H1 (cell line): ENCODE measurements at regions not wholly inside any gene's neighbourhood (a gene's known extent, or its start where the extent isn't known, plus 50 kb on each side); places are given as distances from the start of the nearest gene placed in this dataset.

ENCODE experiments used
- CTCF ChIA-PET: fragments of 300-600 bp; sonication (Branson Sonifier 250); formaldehyde crosslinking; loops from one replicate; lab custom pipeline; 2021; ENCODE audit not compliant: partially characterized antibody; lab: Charles Lee
- POLR2A ChIA-PET: fragments of 300-600 bp; sonication (Branson Sonifier 250); formaldehyde crosslinking; loops from one replicate; lab custom pipeline; 2021; ENCODE audit warnings: inconsistent platforms; ENCODE audit not compliant: partially characterized antibody; lab: Charles Lee
- DNase-seq, 2 experiments: peaks; one replicate each; pipeline versions ENCODE4 v3.0.0 to v3.0.0-alpha.2; 2010 to 2022; ENCODE audit warnings: low spot score in 2 of 2, low read depth in 1 of 2, mixed read lengths in 1 of 2
- FAIRE-seq: peaks from 2 replicates; lab custom pipeline; 2011; peaks lifted over from hg19 to GRCh38; lab: Jason Lieb, UNC
- H2AFZ ChIP-seq: 2 replicates; pipeline ENCODE4 v1.8.1; 2012; ENCODE audit warnings: low read length, inconsistent platforms
- H2AK5ac ChIP-seq: 2 replicates; pipeline ENCODE4 v1.6.1; 2013; ENCODE audit warnings: low read depth, low read length
- H2BK120ac ChIP-seq: replicated peaks from 2 replicates; pipeline ENCODE3; 2013; ENCODE audit warnings: low read depth, low read length, inconsistent platforms
- H2BK12ac ChIP-seq: 2 replicates; pipeline ENCODE4 v1.6.1; 2013; ENCODE audit warnings: low read depth, low read length
- H2BK15ac ChIP-seq: 2 replicates; pipeline ENCODE4 v1.6.1; 2013; ENCODE audit warnings: low read length
- H2BK20ac ChIP-seq: 2 replicates; pipeline ENCODE4 v1.6.1; 2013; ENCODE audit warnings: low read length
- H2BK5ac ChIP-seq: 2 replicates; pipeline ENCODE4 v1.6.1; 2013; ENCODE audit warnings: low read depth, low read length
- H3K14ac ChIP-seq: 2 replicates; pipeline ENCODE4 v1.6.1; 2013; ENCODE audit warnings: inconsistent platforms; ENCODE audit not compliant: insufficient read length
- H3K18ac ChIP-seq: 2 replicates; pipeline ENCODE4 v1.6.1; 2013; ENCODE audit warnings: low read length; ENCODE audit errors: extremely low read depth
- H3K23ac ChIP-seq: 2 replicates; pipeline ENCODE4 v1.6.1; 2013; ENCODE audit warnings: inconsistent platforms; ENCODE audit not compliant: insufficient read length
- H3K23me2 ChIP-seq: 2 replicates; pipeline ENCODE4 v1.6.1; 2013; ENCODE audit warnings: low read depth, low read length
- H3K27ac ChIP-seq: 2 replicates; pipeline ENCODE4 v1.6.1; 2011; ENCODE audit warnings: low read depth, low read length, inconsistent platforms
- H3K27me3 ChIP-seq, 4 experiments: replicated peaks in 1 of 4; 1 replicate in 1 of 4; 2 replicates in 3 of 4; pipeline versions ENCODE4 v1.6.1 to v1.8.1; 2011 to 2013; ENCODE audit warnings: low read length in 3 of 4, mild to moderate bottlenecking in 3 of 4, inconsistent platforms in 2 of 4, mixed read lengths in 2 of 4, moderate library complexity in 1 of 4; ENCODE audit not compliant: control insufficient read depth in 3 of 4, insufficient read depth in 3 of 4; ENCODE audit errors: extremely low read depth in 1 of 4
- H3K36me3 ChIP-seq, 4 experiments: 2 replicates each; pipeline versions ENCODE4 v1.6.1 to v1.8.1; 2011 to 2013; ENCODE audit warnings: mild to moderate bottlenecking in 4 of 4, low read length in 3 of 4, moderate library complexity in 2 of 4, control low read depth in 1 of 4, inconsistent platforms in 1 of 4; ENCODE audit not compliant: insufficient read depth in 4 of 4, control insufficient read depth in 2 of 4
- H3K4ac ChIP-seq: replicated peaks from 2 replicates; pipeline ENCODE3; 2013; ENCODE audit warnings: low read length, low read depth, mixed read lengths, inconsistent platforms; ENCODE audit not compliant: insufficient read length
- H3K4me1 ChIP-seq, 4 experiments: replicated peaks in 1 of 4; 1 replicate in 1 of 4; 2 replicates in 3 of 4; pipeline versions ENCODE4 v1.6.1 to v1.8.1; 2011 to 2013; ENCODE audit warnings: low read length in 3 of 4, inconsistent platforms in 2 of 4, mixed read lengths in 1 of 4; ENCODE audit not compliant: insufficient read depth in 4 of 4, control insufficient read depth in 3 of 4
- H3K4me2 ChIP-seq, 2 experiments: 2 replicates each; pipeline versions ENCODE4 v1.6.1 to v1.8.1; 2011 to 2013; ENCODE audit warnings: low read depth in 2 of 2, low read length in 2 of 2, control low read depth in 1 of 2, inconsistent platforms in 1 of 2, mild to moderate bottlenecking in 1 of 2; ENCODE audit not compliant: insufficient read depth in 1 of 2
- H3K4me3 ChIP-seq, 4 experiments: fragments of 200-600, 300-600 bp in 1 of 4; sonication (generic), shearing (Covaris generic), sonication (Bioruptor Twin) in 1 of 4; 2 replicates each; pipeline versions ENCODE4 v1.5.1 to v1.8.1; 2011 to 2016; ENCODE audit warnings: low read length in 4 of 4, low read depth in 3 of 4, control low read depth in 2 of 4, inconsistent platforms in 2 of 4, mild to moderate bottlenecking in 2 of 4, mixed read lengths in 1 of 4, moderate library complexity in 1 of 4; ENCODE audit not compliant: insufficient read depth in 2 of 4; ENCODE audit errors: extremely low read depth in 1 of 4
- H3K56ac ChIP-seq: replicated peaks from 2 replicates; pipeline ENCODE3; 2013; ENCODE audit warnings: low read depth, mild to moderate bottlenecking, mixed read lengths, low read length, inconsistent platforms; ENCODE audit not compliant: insufficient read length
- H3K79me1 ChIP-seq: 2 replicates; pipeline ENCODE4 v1.6.1; 2013; ENCODE audit warnings: low read depth, low read length, control low read depth
- H3K79me2 ChIP-seq, 2 experiments: 2 replicates each; pipeline versions ENCODE4 v1.6.1 to v1.8.1; 2012 to 2013; ENCODE audit warnings: low read length in 2 of 2, mild to moderate bottlenecking in 2 of 2, inconsistent platforms in 1 of 2; ENCODE audit not compliant: insufficient read depth in 2 of 2, control insufficient read depth in 1 of 2
- H3K9ac ChIP-seq, 4 experiments: replicated peaks in 1 of 4; 1 replicate in 1 of 4; 2 replicates in 3 of 4; pipeline versions ENCODE4 v1.6.1 to v1.8.1; 2011 to 2013; ENCODE audit warnings: low read depth in 3 of 4, low read length in 3 of 4, control low read depth in 2 of 4, mild to moderate bottlenecking in 2 of 4, moderate library complexity in 2 of 4, inconsistent platforms in 1 of 4; ENCODE audit errors: extremely low read depth in 1 of 4
- H3K9me3 ChIP-seq, 2 experiments: 2 replicates each; pipeline versions ENCODE4 v1.6.1 to v1.8.1; 2012 to 2013; ENCODE audit warnings: mild to moderate bottlenecking in 2 of 2, moderate library complexity in 2 of 2, control low read depth in 1 of 2, inconsistent platforms in 1 of 2, low read depth in 1 of 2, low read length in 1 of 2, mixed read lengths in 1 of 2; ENCODE audit not compliant: insufficient read depth in 2 of 2
- H4K20me1 ChIP-seq, 2 experiments: replicated peaks in 1 of 2; 2 replicates each; pipeline versions ENCODE3 to v1.8.1; 2011 to 2013; ENCODE audit warnings: inconsistent platforms in 2 of 2, low read length in 2 of 2, mild to moderate bottlenecking in 1 of 2; ENCODE audit not compliant: insufficient read depth in 2 of 2, control insufficient read depth in 1 of 2
- H4K5ac ChIP-seq: 2 replicates; pipeline ENCODE4 v1.6.1; 2013; ENCODE audit warnings: low read length, low read depth, mixed read lengths, inconsistent platforms; ENCODE audit not compliant: insufficient read length
- H4K8ac ChIP-seq: 2 replicates; pipeline ENCODE4 v1.8.0; 2013; ENCODE audit warnings: mild to moderate bottlenecking, moderate library complexity, low read length, inconsistent platforms; ENCODE audit not compliant: insufficient read depth; ENCODE audit errors: extremely low read depth
- H4K91ac ChIP-seq: replicated peaks from 2 replicates; pipeline ENCODE3; 2013; ENCODE audit warnings: low read length, mixed read lengths, inconsistent platforms; ENCODE audit not compliant: insufficient read length
- MAX ChIP-seq: IDR thresholded peaks from 2 replicates; pipeline ENCODE4 v1.6.1; 2012; ENCODE audit warnings: inconsistent platforms
- SUZ12 ChIP-seq: fragments of 200-600 bp; sonication (generic); IDR thresholded peaks from 2 replicates; pipeline ENCODE4 v1.6.1; 2012; ENCODE audit warnings: mild to moderate bottlenecking, inconsistent platforms, low read length, moderate library complexity, mixed read lengths
- TBP ChIP-seq: IDR thresholded peaks from 2 replicates; pipeline ENCODE4 v1.6.1; 2011; ENCODE audit warnings: low read depth, low read length, improper control_type of control experiment
- USF2 ChIP-seq: IDR thresholded peaks from 2 replicates; pipeline ENCODE4 v1.6.1; 2011; ENCODE audit warnings: low read length, improper control_type of control experiment
- WGBS, 2 experiments: shearing (Covaris generic) in 1 of 2; methylation state at CpG; one replicate each; pipeline versions ENCODE4 v1.1.6 to v1.1.7; 2013 to 2015; ENCODE audit warnings: low lambda C conversion rate in 2 of 2, mixed read lengths in 2 of 2, inconsistent platforms in 1 of 2, low coverage in 1 of 2, missing lambda C conversion rate in 1 of 2; ENCODE audit not compliant: insufficient replicate concordance in 2 of 2, insufficient coverage in 1 of 2, insufficient read length in 1 of 2; ENCODE audit errors: extremely low coverage in 1 of 2, missing lambda C conversion rate in 1 of 2; 5-methylcytosine and 5-hydroxymethylcytosine counted together

- H2BK5ac ChIP-seq = no peak overlapping the region
- H3K4me1 ChIP-seq = no peaks in the 10 kb centered on the region; a peak in 1 of 7 replicates
- H2BK20ac ChIP-seq = no peak overlapping the region
- CTCF ChIA-PET = no interaction called here
- H3K27me3 ChIP-seq = no peaks in the 10 kb centered on the region
- no peaks in the 10 kb centered on the region for H4K20me1 ChIP-seq
- no peak for DNase-seq
- no peak for FAIRE-seq
- H3K9ac ChIP-seq = no peak overlapping the region
- H2AFZ ChIP-seq = 0 out of 2 replicates have a peak overlapping the region, but pooled peaks have one; percentile 57
- H3K14ac ChIP-seq = no peak overlapping the region
- H4K91ac ChIP-seq = no peak overlapping the region
- H3K79me1 ChIP-seq = no peaks in the 10 kb centered on the region
- TF ChIP-seq USF2 (no peak), MAX (no peak), SUZ12 (no peak), TBP (no peak)
- H3K27ac ChIP-seq = no peak overlapping the region
- H3K4ac ChIP-seq = no peak overlapping the region
- 95% methylated on average over 4 of the region's 4 CpGs; no CpG with 5 or more reads in 1 of the 2 experiments for WGBS, 2 experiments
- no peak overlapping the region for H2AK5ac ChIP-seq
- no peak overlapping the region for H2BK15ac ChIP-seq
- no peak overlapping the region for H3K23ac ChIP-seq
- no peak overlapping the region for H4K5ac ChIP-seq
- no peaks in the 10 kb centered on the region for H3K79me2 ChIP-seq
- no peak overlapping the region for H2BK12ac ChIP-seq
- H2BK120ac ChIP-seq = no peak overlapping the region
- H3K18ac ChIP-seq = no peak overlapping the region
- H4K8ac ChIP-seq = no peak overlapping the region
- H3K36me3 ChIP-seq = no peaks in the 10 kb centered on the region
- H3K56ac ChIP-seq = no peak overlapping the region
- peaks cover 9 to 13% of the 10 kb centered on the region in 2 experiments; a peak in 2 of 4 replicates for H3K9me3 ChIP-seq
- H3K4me2 ChIP-seq = no peak overlapping the region
- H3K4me3 ChIP-seq = no peak overlapping the region
- H3K23me2 ChIP-seq = no peaks in the 10 kb centered on the region
- POLR2A ChIA-PET = no interaction called here
Measured at GRCh38 chr11:25613865-25614264, 718.1 kb upstream of the ANO3 start.
